Hematopoietic multipotent progenitor cell treated with erythropoietin and hydrocortisone succinate and interleukin-3 and kit ligand, for 6 days (in vitro differentiated cells): ENCODE measurements at regions not wholly inside any gene's neighbourhood (a gene's known extent, or its start where the extent isn't known, plus 50 kb on each side); places are given as distances from the start of the nearest gene placed in this dataset.

Experiments used
- DNase-seq: peaks from one replicate; pipeline ENCODE4 v3.0.0-alpha.2; 2015

DNA sequence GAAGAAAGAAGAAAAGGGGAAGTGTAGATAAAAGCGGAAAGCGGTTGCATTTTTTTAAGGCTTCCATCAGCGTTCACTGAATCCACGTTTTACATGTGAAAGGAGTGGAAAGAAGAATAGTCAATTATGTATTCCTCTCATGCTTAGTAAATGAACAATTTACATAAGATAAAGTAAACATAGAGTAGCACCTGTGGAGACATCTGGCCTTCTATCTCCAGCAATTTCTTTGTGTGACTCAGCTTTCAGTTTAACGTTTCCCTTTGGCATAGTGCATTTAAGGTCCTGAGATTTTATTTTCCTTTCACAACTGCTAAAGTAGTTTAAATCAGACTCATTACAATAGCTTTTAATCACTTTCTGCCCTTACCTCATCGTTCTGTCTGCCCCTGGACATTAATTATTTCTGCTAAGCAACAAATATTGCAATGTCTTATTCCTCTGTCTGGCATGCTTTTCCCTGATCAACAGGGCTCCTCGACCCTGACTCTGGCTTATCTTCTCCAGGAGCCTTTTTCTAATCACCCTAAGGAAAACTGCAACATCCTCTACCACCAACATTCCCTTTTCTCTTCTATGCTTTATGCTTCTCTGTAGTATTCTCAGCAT, 383.5 kb upstream of the VWC2 start:
- DNase-seq: no peak

DNA sequence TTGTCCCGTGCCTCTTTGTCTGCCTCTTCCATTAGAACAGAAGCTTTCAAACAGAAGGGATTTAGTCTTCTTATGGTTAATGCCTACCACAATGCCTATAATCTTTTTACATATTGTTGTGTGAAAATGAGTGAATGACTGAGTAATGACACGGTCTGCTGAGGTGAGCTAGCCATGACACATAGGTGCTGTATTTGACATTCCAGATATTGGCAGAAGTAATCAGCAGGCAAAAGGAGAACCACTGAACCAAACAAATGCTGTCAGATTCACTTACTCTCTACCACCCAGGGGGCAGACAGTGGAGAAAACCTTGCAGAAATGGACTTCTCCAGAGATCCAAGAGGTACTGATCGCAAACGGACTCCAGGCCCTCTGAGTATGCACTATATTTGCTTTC, 377.2 kb upstream of the VWC2 start:
- DNase-seq: no peak

DNA sequence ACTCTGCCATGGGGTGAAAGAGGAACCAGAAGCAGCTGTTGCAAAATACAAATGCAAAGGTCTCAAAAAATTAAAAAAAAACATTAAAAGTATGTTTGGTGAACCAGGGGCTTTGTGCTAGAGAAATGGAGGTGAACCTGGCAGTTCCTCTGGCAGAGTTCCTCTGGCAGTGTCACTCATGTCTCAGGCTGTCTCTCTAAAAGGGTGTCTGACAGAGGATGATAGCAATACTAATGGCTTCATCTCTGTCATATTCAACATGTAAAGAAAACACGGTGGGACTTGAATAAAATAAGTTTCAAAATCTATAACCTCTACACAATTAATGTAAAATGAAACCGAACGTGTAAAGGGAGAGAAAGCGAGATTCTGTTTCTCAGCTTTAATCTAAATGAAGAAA, 375.7 kb upstream of the VWC2 start:
- no peak for DNase-seq

DNA sequence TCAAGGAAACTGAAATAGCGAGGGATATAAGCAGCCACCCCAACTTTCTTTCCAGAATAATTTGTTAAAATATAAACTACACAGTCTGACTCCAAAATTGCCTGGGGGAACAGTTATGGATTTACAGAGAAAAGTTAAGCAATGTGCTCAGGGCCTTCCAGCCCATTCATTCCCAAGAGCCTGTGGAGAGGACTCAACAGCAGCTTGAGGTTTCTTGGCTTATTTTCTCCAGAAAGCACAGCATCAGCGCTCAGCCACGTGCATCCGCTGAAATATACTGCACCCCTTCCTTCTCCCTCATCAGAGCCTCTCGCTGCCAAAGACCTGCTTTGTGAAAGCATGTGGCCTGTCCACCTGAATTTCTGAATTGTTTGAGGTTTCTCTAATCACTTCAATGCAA, 375.2 kb upstream of the VWC2 start:
- no peak for DNase-seq

DNA sequence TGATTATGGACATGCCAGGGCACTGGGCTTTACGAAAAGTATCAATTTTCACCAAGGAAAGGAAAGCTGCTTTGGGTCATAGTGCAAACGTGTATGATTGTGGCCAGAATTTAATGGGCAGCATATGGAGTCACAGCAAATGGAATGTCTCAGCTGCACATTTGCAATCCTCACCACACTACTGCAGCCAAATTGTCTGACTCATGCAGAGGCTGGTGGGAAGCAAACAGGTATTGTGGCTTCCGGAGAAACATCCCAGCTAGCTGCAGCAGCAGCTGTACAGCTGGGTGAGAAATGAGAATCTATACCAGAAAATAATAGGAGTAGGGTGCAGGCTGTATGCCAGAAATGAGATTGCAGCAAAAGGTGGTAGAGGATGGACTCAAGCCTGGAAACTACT, 374.7 kb upstream of the VWC2 start:
- DNase-seq: no peak

DNA sequence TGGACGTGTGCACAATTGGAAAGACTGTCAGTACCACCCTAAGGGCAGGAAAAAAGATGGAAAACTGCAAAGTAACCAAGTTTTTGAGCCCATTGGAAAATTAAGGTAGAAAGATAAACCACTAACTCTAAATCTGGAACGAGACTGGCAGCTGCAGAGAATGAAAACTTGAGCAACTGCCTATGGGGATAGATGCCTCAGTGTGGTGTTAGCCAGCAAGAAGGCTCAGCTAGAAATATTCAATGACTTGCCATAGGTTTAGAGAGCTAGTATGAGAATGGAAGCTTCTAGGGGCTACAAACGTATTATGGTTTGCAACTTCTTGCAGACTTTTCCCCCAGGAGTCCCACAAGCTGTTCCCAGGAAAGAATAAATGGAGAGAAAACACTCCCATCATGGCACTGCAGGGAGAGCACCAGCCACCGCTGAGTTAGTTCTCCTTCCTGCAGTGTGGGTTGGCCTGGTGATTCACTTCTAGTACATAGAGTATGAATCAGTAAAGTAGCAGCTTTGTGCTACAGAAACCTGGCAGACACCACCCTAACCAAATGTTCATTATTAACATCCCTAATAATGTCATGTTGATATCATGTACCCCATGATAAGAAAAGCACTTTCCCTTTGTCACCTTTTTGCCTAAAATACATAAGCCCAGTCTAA, 372.4 kb upstream of the VWC2 start:
- DNase-seq: no peak

DNA sequence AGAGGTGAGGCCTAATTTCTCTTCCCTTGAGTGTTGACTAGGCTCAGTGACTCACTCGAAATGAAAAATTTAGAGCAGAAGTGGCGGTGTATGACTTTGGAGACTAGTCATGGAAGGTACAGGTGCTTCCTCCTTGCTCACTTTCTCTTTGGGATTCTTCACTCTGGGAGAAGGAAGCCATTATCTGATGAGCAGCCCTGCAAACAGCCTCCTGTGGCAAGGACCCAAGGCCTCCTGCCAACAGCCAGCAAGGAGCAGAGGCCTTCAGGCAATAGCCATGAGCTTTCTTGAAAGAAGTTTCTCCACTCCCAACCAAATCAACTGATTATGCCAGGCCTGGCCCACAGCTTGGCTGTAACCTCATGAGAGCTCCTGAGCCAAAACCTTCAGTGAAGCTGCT, 369.6 kb upstream of the VWC2 start:
- DNase-seq: no peak

DNA sequence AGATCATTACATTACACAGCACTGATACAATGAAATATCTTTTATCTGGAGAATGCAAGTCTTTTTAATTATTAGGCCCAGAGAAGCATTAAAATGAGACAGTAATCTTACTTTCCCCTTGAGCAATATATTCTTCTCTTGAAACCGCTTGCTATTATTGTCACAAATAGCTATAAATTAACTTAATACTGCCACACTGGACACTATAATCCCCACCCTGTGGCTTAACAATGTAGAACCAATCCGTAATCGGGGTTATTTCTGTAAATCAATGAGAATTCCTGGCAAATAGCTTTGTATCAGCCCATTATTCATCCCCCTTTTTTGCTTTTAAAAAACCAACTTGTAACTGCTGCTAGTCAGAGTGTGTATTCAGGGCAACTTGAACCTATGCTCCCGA, 366.2 kb upstream of the VWC2 start:
- no peak for DNase-seq

DNA sequence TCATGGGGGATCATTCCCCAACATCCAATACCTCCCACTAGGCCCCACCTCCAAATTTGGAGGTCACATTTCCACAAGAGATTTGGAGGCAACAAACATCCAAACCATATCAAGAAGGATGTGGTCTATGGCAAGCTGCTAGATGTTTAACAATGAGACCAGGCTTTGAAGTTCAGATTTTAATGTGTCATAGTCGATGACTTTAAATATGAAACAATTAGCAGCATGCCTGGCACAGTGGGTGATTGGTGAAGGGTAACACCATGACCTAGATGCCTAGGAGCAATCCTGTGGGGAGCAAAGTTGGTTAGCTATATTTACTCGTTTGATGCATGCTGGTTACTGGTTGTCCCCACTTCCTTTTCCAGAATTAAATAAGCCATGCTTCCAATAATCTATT, 356.4 kb upstream of the VWC2 start:
- DNase-seq: no peak

DNA sequence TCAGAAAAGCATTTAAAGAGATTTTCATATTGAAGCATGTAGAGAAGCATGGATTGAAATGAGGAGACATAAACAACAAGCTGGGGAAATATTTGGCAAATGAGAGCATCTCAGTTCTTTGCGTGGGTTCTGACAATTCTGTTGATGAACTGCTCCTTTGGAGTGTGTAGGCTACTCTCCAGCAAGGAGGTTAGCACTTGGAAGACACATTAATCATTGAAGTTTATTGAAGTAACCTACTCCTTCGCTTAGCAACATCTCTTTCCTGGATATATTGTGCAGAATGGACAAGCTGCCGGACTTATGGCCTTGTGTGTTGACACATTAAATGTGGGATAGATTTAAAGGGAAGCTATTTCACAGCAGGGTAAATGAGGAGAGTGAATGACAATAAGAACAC, 354.5 kb upstream of the VWC2 start:
- DNase-seq: no peak

DNA sequence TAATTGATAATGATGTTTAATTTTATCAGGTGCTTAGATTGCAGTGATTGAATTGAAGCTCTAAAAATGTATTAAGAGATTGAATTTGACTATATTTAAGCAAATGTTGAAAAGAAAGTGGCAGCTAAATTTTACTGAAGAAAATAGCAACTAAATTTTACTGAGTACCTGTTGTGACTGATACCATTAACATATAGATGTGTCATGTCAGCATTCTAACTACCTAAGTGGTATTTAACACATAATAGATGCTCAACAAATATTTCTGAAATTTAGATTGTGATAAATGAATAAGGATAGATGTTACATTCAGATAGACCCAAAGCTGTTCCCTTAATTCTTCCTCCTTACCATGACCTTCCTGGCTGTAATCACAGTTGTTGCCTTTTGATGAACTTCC, 350.9 kb upstream of the VWC2 start:
- DNase-seq: no peak

DNA sequence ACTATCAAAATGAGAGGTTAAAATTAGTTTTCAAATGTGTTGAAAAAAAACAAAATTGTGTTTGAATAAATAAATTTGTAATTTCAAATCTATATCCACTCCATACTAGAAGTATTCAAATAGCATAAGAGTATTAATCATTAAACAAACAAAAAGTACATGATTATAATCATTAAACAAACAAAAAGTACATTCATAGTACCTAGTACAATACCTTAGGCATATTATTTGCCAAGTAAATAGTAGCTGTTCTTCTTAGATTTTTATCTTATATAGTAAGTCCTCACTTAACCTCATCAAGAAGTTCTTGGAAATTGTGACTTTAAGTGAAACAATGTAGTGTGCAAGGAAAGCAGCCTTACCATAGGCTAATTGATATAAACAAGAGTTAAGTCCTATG, 349.3 kb upstream of the VWC2 start:
- DNase-seq: no peak

DNA sequence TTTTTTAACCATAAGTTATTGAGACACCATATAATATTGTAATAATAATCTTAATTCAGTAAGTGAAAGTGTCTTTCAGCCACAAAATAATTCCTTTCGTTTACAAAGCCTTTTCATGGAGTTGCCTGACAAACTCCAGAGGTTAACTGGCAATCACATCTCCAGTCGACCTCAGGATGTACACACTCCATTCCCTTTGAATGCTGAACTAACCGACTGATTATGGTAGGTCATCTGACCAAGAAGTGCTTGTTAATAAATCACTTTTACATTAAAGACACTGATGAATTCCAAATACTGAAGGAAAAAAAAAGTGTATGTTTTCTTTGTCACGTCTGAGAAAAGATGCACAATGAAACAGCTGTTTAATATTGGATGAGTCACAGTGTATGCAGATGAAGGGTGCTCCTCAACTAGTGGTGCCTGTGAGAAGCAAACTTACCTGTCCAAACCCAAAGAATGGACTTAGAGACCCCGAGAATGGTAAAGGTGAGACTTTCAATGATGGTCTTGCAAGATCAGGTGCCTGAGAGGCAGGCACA, 348.1 kb upstream of the VWC2 start:
- no peak for DNase-seq

DNA sequence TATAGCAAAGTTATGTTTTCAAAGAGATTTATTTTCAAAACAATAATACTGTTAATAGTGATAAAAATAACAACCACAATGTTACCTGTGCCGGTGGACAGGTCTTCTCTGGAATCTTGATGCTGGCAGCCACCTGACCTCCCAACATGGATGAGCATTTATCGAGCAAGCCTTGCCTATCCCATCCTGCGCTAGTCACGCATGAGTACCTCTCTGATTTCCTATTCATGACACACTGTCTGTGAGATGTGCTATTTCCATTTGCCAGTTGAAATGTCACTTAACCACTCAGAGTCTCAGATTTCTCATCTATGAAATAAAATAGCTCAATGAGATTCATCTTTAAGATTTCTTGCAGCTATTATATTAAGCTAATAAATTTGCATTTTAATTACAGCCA, 341.2 kb upstream of the VWC2 start:
- DNase-seq: no peak

DNA sequence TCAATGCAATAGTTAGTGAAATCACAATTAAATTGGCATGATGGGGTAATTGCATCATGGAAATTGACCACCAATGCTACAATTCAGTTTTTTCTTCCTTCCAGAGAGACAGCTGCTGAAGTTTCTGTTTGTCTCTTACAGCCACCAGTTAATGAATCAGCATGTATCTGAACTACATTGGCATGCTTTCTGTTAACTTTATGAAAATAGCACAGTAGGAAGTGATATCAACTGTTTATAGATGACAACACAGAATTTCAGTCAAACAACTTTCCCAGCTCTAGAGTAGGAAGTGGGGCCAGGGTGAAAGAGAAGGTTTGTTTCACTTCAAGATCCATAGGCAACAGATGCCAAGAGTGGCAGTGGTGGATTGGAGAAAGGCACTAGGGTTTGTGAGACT, 339.6 kb upstream of the VWC2 start:
- DNase-seq: no peak

DNA sequence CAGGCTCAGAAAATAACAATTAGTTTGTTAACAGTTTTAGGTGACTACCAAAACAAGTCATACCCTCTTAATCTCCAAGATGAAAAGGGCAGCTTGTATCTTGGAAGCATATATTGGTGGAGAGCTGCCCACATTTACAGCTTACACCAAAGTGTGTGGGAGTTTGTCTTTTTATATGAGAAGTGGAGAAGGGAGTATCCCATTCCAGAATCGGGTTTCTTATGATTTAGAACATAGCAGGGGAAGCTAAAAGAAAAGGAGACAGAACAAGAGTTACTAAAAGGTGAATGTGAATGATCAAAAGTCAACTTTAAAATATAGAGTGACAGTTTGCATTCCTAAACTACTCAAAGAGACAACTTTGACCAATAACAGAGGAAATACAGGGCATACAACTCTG, 338.6 kb upstream of the VWC2 start:
- no peak for DNase-seq

DNA sequence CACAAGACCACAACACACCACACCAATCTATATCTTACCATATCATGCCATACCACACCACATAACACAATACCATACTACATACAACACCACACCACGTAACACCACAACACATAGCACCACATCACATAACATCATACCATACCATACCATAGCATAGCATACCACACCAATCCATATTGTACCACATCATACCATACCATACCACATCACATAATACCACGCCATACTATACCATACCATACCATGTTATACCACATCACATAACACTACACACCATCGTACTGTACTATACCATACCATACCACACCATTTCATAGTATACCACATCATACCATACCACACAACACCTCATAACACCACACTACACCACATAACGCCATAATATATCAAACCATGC, 335.2 kb upstream of the VWC2 start:
- no peak for DNase-seq

DNA sequence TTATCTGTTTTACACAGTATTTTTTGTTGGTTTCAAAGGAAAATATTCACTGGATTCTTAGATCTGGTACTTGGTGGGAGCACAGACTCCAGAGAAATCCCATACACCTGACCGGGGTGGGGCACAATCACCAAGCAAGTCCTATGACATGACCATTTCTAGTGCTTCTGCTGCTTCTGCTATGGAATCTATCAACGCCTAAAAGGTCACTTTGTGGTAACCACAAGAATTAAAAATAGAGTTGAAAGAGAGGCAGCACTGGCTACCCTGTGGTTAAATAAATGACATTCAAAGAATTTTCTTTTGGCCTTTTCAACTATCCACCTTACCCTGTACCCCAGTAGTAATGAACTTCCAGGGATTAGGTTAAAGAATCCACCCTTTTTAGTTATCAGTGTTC, 329.9 kb upstream of the VWC2 start:
- DNase-seq: no peak

DNA sequence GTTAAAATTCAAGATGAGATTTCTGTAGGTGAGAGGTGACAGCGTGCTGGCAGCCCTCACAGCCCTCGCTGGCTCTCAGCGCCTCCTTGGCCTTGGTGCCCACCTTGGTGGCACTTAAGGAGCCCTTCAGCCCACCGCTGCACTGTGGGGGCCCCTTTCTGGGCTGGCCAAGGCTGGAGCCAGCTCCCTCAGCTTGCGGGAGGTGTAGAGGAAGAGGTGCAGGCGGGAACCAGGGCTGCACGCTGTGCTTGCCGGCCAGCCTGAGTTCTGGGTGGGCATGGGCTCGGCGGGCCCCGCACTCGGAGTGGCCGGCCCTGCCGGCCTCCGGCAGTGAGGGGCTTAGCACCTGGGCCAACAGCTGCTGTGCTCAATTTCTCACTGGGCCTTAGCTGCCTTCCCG, 320.0 kb upstream of the VWC2 start:
- DNase-seq: no peak

DNA sequence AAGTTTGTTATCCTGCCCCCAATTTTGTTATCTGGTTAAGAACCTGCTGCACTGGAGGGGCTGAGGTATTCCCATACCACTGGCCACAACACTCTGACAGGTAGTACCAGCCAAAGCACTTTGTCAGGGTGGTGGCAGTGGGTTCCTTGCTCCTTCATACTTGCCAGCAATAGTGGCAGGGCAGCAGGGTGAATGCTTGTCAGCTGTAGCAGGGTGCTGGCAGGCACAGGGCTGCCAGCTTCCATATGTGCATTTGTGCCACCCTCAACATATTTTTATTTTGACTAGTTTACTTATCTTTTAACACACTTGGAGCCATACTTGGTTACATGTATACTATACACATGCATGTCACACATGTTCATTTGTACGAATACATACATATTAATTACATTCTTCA, 294.0 kb upstream of the VWC2 start:
- DNase-seq: no peak

DNA sequence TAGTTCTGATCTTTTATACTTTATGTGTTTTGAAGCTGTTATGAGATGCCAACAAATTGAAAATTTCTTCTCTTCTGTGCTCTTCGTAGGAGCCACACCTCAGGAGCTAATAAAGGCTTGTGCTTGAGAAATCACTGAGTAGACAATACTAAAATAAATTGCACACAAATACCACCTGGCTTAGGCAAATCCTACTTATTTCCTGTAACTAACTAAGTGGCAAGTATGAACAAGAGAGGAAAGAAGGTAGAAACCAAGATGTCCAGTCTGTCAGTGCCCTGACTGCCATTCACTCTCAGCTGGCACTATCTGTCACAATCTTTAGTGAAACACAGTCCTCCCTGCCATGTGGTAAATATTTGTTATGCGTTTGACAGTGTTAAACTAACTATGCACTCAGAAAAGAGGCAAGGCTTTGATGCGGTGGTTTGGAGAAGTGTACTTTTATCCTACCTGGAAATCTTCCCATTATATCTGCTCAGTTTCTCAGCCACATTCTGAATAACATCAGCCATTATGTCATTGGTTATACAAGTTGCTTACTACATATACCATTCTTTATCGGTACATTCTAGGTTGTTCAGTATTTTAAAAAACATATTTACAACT, 293.4 kb upstream of the VWC2 start:
- no peak for DNase-seq

DNA sequence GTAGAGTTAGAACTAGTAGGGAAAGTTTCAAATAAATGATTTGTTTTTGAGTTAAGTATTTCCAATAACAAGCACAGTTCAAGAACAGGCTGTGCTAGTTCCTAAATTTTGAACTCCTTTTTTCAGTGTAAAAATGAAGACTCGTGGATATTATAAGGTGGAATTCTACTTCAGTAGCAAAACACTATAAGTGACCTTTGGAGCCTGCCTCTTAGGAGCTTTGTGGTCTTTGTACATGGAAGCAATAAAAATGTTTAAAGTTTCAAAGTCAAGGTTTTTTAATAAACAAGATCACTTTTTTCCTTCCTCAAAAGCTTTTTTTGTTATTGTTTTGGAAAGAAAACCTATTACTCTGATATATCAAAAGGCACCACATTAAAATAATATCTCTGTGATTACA, 292.4 kb upstream of the VWC2 start:
- no peak for DNase-seq

DNA sequence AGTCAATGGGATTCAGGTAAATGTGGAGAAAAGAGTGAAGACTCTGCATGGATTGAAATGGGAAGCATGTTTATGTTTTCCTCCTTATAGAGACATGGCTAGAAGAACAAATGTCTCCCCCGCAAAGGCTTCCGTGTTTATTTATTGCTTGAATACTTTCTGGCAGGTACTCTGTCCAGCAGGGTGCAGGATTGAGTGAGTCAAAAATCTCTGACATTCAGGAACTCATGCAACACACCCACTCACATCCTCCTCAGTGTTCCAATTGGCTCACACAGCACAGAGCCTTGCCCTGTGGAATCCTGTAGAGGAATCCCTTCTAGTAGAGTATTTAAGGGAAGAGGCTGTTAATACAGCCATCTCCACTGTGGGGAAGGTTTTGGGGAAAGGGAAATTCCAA, 290.3 kb upstream of the VWC2 start:
- DNase-seq: peak; percentile 5

DNA sequence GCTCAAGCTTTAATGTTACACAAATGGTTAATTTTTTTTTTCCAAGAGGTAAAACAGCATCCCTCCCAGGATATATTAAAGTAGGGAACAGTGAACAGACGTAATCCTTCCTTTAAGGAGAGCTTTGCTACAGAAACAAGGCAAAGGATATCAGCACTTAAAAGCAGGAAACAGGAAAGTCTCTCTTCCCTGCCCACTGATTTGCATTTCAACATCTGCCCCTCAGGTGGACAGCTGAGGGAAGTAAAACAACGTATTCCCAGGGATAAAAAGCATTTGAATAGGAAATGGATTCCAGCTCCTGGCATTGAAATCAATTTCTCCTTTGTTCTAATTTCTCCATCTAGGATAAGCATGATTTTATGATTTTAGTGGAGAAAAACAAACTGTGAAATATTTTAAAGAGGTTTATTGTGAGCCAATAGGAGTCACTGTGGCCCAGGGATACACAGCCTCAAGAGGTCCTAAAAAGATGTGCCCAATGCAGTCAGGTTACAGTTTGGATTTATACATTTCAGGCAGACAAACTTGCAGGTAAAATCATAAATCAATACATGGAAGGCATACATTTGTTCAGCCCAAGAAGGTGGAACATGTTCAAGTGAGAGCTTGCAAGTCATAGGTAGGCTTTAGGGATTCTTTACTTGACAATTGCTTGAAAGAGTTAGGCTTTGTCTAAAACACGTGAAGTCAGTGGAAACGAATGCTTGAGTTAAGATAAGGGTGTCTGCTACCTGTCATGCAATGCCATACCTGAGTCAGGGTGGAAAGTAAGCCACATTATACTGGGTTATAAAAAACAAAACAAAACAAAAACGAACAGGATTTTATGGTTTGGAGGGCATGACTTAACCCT, 286.2 kb upstream of the VWC2 start:
- DNase-seq: no peak
